Hematopoietic multipotent progenitor cell treated with erythropoietin and hydrocortisone succinate and interleukin-3 and kit ligand, for 4 days (in vitro differentiated cells): ENCODE measurements at regions not wholly inside any gene's neighbourhood (a gene's known extent, or its start where the extent isn't known, plus 50 kb on each side); places are given as distances from the start of the nearest gene placed in this dataset.
"Not testable (repeated sequence)": the region's sequence is repeated elsewhere in the genome, so short reads cannot be mapped to it uniquely, and the experiment has no call there.

Experiments used
- DNase-seq: peaks from one replicate; pipeline ENCODE4 v3.0.0-alpha.2; 2015

GRCh38 chr11:22078063-22078462 is 114.8 kb upstream of the ANO5 start:
- no peak for DNase-seq

- DNase-seq, result no peak
Observed at GRCh38 chr11:22079133-22079872, 113.6 kb upstream of the ANO5 start.

- no peak for DNase-seq
Observed at GRCh38 chr11:22082178-22082577, 110.7 kb upstream of the ANO5 start.

GRCh38 chr11:22082788-22083187 is 110.1 kb upstream of the ANO5 start:
- DNase-seq, result no peak

- DNase-seq, result no peak
Observed at GRCh38 chr11:22084056-22084455, 108.8 kb upstream of the ANO5 start.

- DNase-seq, result no peak
Observed at GRCh38 chr11:22084564-22084963, 108.3 kb upstream of the ANO5 start.

- DNase-seq, result no peak
Observed at GRCh38 chr11:22089609-22090008, 103.3 kb upstream of the ANO5 start.

- no peak for DNase-seq
Observed at GRCh38 chr11:22106566-22106965, 86.3 kb upstream of the ANO5 start.

- no peak for DNase-seq
Observed at GRCh38 chr11:22115470-22116029, 77.3 kb upstream of the ANO5 start.

- DNase-seq, result not testable (repeated sequence)
Observed at GRCh38 chr11:22127981-22128380, 64.9 kb upstream of the ANO5 start.

GRCh38 chr11:22130462-22131053 is 62.3 kb upstream of the ANO5 start:
- DNase-seq, result peak; percentile 53

GRCh38 chr11:22133776-22134175 is 59.1 kb upstream of the ANO5 start:
- no peak for DNase-seq

- DNase-seq, result no peak
Observed at GRCh38 chr11:22138264-22138663, 54.6 kb upstream of the ANO5 start.
